HFF-Myc (cell line): ENCODE measurements at regions not wholly inside any gene's neighbourhood (a gene's known extent, or its start where the extent isn't known, plus 50 kb on each side); places are given as distances from the start of the nearest gene placed in this dataset.
A peak's percentile ranks its signal among the peaks of the same experiment; 100 is the strongest.
"Not testable (repeated sequence)": the region's sequence is repeated elsewhere in the genome, so short reads cannot be mapped to it uniquely, and the experiment has no call there.

ENCODE experiments used
- DNase-seq: peaks from one replicate; pipeline ENCODE4 v3.0.0-alpha.2; 2011; ENCODE audit warnings: low read depth; ENCODE audit errors: extremely low read depth
- H3K4me3 ChIP-seq: replicated peaks from 2 replicates; pipeline ENCODE4 v1.5.1; 2011; ENCODE audit warnings: low read depth, mild to moderate bottlenecking, control low read depth, low read length
- TF ChIP-seq, protein P1 (sequence below): IDR thresholded peaks from 2 replicates; pipeline ENCODE4 v1.5.1; 2012; ENCODE audit warnings: mild to moderate bottlenecking, low read depth, low read length, control low read depth; ENCODE audit errors: missing control alignments

DNA sequence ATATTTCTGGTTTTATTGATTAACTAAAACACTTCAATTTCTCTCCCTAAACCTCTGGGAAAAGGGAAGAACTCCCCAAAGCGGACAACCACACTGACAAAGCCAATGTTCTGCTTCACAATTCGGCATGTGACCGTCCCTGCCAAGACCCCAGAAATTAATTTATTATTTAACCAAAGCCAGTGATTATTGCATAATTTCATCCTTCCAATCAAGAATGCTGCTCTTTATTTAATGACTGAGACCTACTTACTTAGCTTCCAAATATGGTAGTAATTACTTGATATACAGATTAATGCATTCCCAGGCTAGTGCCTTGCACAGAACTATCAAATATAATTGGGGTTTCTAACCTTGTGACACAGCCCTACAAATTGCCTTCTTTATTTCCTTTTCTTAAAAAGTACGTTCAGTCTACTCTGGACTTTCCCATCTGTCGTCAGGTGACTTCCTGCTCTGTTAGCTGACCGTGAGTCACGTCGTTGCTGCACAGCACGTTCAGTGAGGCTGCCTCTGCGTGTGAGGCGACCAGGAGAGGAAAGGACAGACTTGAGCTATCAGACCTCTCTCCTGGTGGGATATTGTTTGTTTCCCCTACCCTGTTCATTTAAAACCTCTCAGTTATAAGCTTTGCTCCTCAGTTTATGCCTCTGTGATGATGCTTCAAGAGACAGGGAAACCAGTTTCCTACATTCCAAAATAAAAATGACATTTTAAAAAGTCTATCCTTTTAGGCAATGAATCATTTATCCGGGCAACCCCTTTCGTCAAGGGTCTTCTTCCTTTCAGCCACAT is 55.7 kb upstream of the TNFAIP3 start:
- TF ChIP-seq, protein P1, sequence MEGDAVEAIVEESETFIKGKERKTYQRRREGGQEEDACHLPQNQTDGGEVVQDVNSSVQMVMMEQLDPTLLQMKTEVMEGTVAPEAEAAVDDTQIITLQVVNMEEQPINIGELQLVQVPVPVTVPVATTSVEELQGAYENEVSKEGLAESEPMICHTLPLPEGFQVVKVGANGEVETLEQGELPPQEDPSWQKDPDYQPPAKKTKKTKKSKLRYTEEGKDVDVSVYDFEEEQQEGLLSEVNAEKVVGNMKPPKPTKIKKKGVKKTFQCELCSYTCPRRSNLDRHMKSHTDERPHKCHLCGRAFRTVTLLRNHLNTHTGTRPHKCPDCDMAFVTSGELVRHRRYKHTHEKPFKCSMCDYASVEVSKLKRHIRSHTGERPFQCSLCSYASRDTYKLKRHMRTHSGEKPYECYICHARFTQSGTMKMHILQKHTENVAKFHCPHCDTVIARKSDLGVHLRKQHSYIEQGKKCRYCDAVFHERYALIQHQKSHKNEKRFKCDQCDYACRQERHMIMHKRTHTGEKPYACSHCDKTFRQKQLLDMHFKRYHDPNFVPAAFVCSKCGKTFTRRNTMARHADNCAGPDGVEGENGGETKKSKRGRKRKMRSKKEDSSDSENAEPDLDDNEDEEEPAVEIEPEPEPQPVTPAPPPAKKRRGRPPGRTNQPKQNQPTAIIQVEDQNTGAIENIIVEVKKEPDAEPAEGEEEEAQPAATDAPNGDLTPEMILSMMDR: no peak
- peak; percentile 46 for DNase-seq
- H3K4me3 ChIP-seq: no peak overlapping the region

DNA sequence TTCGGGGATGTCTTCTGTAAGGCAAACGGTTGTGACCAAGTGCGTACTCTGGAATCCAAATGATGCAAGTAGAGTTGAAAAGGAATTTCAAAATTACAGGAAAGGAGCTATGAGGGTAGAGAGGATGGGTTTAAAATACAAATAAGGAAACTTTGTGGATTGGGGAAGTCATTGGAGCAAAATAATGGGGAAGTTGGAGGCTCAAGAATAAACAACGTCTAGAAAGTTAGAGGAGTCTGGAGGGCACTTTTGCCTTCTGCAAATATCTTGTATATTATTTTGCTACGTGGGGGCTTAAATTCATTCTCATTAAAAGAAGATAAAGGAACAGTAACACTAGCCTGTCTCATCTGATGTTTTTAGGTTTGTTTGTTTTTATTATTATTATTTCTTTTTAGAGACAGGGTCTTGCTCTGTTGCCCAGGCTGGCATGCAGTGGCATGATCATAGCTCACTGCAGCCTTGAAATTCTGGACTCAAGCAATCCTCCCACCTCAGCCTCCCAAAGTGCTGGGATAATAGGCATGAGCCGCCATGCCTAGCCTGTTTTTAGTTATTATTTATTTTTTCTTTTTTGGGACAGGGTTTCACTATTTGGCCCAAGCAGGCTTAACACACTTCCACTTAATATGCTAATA is 55.0 kb upstream of the TNFAIP3 start:
- TF ChIP-seq, protein P1: no peak
- no peak overlapping the region for H3K4me3 ChIP-seq
- no peak for DNase-seq

DNA sequence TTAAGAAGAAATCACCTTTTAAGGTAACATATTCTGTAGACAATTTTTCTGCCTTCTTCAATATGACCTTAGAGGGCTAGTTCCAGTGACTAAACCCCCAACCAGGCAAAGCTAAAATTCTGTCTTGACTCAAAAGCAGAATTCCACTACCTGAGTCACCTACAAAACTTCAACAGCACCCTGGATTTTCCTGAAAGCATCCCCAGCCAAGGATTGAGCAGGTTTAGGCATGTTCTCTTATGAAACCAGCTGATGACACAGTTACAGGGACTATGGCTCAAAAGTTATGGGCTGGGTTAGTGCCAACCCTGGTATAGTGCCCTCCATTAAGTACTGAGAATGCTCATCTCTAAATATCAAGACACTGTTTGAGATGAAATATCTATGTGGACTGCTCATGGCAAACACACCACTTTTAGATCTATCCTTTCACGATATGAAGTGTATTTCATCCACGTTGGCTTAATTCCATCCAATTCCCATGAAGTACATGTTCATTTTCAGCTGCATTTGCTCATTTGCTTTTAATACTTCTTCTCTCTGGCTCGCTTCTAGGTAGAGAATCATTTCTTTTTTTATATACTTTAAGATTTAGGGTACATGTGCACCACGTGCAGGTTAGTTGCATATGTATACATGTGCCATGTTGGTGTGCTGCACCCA is 53.6 kb upstream of the TNFAIP3 start:
- no peak for DNase-seq
- H3K4me3 ChIP-seq: no peak overlapping the region
- TF ChIP-seq, protein P1: no peak

DNA sequence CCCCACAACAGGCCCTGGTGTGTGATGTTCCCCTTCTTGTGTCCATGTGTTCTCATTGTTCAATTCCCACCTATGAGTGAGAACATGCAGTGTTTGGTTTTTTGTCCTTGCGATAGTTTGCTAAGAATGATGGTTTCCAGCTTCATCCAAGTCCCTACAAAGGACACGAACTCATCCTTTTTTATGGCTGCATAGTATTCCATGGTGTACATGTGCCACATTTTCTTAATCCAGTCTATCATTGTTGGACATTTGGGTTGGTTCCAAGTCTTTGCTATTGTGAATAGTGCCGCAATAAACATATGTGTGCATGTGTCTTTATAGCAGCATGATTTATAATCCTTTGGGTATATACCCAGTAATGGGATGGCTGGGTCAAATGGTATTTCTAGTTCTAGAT is 53.0 kb upstream of the TNFAIP3 start:
- not testable (repeated sequence) for DNase-seq

DNA sequence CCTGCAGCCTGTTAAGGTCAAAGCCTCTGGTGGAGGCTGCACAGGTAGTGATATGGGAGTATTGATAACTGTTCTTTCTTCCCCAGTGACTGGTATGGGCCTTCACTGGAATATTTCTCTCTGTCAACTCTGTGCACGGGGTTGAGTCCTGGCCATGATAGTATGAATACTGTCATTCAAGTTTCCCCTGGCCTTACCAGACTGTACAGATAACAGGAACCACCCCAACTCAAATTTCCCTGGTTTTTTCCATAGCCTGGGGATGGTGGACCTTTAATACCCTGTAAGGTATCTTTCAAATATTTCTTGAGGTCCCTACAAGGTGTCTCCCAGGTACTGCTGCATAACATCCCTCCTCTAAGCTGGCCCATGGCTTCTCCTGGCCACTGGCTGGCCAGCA is 51.4 kb upstream of the TNFAIP3 start:
- TF ChIP-seq, protein P1: no peak
- DNase-seq: no peak
- H3K4me3 ChIP-seq: no peak overlapping the region

More for the DNA sequence above, 53.0 kb upstream of the TNFAIP3 start:
- H3K4me3 ChIP-seq: not testable (repeated sequence)

DNA sequence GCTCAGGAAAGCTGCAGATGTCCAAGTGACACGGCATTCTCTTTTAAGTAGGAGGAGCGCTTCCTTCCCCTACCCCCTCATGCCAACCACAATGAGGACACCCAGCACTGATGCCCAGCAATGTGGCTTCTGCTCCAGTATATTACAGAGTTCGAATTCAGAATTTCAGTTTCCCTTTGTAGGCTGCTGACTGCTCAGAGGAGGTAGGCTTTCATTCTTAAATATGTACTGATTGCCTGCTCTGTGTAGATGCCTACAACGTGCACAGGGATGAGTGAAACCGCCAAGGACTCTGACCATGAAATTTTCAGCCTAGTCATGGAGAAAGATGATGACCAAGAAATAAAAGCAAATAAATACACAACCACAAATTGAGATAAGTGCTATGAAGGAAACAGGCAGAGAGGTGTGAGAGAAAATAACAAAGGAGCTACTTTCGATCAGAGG is 50.9 kb upstream of the TNFAIP3 start:
- no peak for DNase-seq
- TF ChIP-seq, protein P1: no peak
- H3K4me3 ChIP-seq: no peak overlapping the region
